GM18909 (cell line): ENCODE measurements at regions not wholly inside any gene's neighbourhood (a gene's known extent, or its start where the extent isn't known, plus 50 kb on each side); places are given as distances from the start of the nearest gene placed in this dataset.

ENCODE experiments used
- ATAC-seq: cut with Tn5 transposase; IDR thresholded peaks from one replicate; pipeline ENCODE4 v1.9.1; 2021; ENCODE audit warnings: mild to moderate bottlenecking; ENCODE audit not compliant: unreplicated experiment, poor library complexity

DNA sequence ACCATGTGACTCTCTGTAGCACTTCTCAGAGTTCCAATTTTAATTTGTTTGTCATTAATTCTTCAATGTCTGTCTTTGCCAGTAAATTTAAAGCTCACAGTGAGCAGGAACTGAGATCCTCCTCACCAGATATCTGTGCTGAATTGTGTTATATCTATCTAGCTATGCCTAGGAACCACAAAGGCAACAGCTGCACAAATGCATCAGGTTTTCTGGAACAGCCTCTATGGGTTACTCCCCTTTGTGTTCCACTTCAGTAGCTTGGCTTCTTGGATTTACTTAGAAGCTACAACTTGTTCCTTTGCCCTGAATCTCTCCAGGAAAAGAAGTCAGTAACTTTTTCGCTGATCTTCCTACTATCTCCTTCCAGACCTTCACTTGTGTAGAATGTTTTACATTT, 1237.8 kb upstream of the ADGRL4 start:
- no peak for ATAC-seq

DNA sequence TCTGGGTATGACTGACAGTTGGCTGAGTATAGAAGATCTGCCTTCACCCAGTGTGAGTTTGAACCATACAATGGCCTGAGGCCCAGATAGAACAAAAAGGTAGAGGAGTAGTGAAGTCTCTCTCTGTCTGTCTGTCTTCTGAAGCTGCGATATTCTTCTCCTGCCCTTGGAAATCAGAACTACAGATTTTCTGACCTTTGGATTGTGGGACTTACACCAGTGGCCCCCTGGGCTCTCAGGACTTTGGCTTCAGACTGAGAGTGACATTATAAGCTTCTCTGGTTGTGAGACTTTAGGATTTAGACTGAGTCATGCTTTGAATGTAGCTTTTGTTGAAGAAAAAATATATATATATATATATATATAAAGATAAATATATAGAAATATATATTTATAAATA, 1235.0 kb upstream of the ADGRL4 start:
- ATAC-seq, result no peak

DNA sequence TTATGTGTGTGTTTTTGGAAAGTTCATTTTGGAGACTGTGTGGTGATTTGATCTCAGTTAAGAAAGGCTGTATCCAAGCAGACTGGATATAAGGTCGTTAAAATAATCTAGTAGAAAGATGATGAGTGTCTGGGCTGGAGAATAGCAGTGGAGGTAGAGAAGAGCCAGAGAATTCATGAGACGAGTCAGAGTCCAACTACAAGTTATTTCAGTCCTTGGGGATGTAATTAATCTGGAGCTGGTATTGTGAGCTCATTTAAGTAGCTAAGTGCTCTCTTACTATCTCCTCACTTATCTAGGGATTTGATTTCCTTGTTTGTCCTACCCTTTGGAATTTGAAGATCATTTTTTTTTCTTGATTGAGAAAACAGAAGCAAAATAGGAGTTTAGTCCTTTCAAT, 1219.0 kb upstream of the ADGRL4 start:
- no peak for ATAC-seq

DNA sequence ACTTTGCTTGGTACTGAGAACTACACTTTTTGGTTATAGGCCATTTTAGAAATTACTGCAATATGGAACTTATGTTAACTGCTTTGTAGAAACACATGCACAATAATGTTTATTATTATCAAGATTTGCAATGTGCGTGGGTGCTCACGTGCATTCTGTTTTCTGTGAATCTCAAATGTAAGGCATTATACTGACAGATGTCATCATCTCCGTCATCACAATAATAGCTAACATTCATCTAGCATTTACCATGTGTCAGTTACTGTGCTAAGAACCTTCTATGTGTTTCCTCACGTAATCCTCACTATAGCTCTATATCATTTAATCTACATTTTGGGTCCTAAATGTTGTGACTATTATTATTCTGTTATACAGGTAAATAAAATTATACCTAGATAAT, 1214.8 kb upstream of the ADGRL4 start:
- ATAC-seq, result no peak

DNA sequence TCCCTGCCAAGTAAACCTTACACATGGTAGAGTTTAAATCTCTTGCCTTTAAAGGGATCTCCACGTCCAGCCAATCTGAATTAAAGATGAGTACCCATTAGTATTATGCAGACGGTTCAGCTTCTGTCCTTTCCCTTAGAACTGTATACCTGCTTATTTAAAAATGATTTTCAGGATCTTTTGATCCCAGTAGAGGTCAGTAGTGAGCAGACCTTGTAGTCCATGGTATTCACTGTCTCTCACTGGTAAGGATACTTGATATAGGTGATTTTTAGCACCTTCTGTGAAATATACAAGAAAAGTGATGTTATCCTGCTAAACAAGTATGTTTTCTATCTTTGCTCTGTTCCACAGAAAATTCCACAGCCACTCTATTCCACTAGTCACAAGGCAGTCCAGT, 1211.6 kb upstream of the ADGRL4 start:
- peak; percentile 77 for ATAC-seq

DNA sequence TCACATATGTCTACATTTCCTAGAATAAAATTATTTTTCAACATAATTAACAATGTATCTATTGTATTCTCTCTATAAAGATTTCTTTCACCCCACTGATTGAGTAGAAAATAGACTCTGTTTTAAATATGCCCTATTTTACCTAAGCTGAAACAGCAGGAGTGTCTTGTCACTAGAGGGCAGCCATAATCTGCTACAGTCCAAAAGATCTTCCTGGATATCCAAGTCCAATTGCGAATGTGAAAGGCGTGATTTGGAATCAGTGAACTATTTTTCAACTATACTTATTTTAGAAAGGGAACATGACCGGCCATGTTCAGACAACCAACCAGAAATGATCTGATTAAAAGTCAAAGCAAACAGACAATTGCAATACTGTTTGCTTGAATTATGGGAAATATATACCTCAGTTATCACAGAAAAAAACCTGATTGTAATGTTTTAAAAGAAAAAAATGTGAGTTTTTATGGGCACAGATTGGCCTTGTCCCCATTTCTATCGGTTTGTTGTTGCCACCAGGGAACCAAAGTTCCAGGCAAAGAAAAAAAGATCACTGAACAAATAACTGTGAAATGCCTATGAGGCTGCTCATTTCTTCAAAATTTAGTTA, 1211.0 kb upstream of the ADGRL4 start:
- no peak for ATAC-seq

DNA sequence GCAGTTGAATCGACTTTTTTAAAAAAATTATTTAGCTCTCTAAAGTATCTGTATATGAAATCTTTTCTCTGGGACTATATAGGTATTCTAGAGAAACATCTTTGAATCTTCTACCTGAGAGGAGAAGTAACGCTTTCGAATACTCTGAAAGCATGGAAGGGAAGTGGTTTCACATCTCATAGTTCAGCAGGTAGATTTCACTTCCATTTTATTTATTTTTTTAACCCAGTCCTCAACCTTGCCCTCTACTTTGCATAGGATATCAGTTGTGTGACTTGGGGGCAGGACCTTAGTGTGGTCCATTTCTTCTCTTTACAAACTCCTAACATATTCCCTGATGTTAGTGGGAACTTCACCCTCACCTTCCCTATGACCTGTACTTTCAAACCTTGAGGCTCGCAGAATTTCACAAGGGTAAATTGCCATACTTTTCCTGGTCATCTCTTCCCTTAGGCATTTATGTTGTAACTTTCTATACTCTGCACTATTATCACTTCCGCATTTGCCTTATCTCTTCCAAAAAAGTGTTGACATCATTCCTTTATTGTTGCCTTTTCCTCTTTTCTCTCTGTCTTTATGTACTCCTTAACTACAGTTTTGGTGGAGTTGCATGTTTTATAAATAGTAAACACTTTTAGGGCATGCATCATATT, 1208.5 kb upstream of the ADGRL4 start:
- no peak for ATAC-seq

DNA sequence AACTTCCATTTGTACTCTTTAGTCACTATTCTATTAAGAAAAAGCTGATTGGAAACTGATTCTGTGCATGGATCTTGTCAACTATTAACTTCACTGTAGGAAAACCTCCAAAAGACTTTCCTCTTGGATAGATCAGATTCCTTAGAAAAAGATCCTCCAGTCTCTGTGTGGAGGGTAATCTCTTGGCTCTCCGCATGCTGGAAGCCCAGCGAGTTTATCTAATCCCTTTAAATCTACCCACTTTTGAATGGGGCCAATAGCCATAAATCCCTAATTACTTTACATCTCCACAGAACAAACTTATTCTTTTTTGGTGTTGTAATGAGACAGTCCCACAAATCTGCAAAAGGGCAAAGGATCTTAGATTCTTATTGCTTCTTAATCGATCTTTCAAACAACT, 1206.4 kb upstream of the ADGRL4 start:
- ATAC-seq, result no peak

GRCh38 chr1:80211691-80212380, 1205.3 kb upstream of the ADGRL4 start:
- ATAC-seq, result no peak

DNA sequence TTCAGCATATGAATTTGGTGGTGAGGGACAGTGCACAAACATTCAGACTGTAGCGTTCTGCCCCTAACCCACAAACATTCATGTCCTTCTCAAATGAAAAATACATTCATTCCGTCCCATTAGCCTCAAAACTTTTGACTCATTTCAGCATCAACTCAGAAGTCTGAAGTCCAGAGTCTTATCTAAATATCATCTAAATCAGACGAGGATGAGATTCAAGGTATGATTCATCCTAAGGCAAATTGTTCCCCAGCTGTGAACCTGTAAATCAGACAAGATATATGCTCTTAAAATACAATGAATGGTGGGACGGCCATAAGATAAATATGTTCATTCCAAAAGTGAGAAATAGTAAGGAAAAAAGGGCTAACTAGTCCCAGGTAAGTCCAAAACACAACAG, 1195.6 kb upstream of the ADGRL4 start:
- no peak for ATAC-seq

DNA sequence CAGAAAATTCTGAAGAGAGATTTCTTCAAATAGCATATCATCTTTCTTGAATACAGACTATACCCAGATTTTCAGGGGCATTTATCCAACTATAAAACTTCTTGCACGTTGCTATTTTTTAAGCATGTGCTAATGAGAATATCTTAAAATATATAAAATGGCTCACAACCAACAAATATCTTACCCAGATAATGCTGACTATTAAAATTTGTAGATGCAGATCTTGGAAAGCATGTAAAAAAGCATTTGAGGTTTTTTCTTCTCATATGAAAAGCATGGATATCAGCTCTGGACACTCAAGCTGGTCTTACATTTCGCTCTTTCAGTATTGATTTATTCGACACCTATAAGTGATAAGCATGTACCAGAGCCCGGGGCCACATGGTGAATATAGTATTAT, 1187.7 kb upstream of the ADGRL4 start:
- no peak for ATAC-seq

- no peak for ATAC-seq
Measured at GRCh38 chr1:80181418-80181817, 1174.9 kb upstream of the ADGRL4 start.

DNA sequence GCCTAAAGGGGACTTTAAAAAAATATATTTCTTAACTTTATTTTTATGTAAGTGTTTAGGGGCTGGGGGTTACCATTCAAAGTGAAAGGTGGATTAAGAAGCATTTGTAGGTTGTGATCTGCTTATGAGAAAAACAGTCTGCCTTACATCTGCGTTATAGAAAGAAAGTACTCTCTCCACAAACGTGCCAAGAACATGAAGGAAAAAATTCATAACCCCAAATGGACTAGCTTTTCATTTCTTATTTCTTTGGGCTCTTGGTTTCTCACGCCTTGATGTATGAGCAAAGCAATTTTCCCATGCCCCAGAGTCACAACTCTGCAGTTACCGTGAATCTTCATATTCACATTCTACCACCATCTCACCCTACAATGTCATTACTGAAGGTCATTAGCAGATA, 1165.1 kb upstream of the ADGRL4 start:
- no peak for ATAC-seq

DNA sequence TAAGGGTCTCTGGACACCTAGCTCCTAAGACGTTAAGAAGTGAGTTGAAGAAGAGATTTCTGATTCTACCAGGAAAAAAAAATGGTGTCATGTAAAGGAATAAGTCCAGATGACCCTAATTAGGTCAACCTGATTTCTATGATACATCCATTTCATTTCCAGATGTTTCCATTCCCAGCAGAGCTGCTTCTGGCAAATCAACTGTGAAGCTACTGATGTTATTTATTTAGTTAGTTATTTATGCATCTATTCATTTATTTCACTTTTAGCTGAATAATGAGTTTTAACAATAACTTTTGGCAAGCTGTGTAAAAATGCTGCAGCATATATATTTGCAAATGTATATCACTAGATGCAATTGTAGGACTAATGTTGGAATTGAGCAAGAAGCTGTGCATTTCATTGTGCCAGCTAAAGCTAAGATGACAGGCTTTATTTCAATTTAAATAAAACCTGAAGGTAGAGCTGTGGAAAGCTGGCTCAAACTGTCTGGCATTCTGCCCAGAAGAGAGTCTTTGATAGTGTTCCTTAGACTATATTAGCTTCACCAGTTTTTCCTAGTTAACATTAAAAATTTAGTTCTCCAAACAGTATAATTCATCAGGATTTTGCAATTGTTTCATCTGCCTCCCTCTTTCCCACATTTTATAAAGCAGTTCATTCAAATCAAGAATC, 1164.4 kb upstream of the ADGRL4 start:
- ATAC-seq, result no peak

DNA sequence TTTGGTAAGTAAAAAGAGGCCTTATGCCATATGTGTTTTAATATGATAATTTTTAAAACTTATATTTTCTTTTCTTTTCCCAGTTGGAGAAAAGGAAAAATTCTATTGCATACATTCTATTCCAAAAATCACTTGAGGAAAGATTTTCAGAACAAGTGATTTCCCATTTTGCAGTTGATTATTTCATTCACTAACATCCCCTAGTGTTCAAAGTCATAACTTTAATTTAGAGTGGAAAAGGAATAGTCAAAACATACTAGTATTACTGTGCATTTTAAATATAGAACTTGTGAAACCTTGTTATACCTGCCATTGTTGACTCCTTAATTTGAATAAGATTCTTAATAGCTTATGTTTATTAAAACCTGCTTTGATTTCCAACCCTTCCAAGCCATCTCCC, 1157.6 kb upstream of the ADGRL4 start:
- ATAC-seq, result no peak

DNA sequence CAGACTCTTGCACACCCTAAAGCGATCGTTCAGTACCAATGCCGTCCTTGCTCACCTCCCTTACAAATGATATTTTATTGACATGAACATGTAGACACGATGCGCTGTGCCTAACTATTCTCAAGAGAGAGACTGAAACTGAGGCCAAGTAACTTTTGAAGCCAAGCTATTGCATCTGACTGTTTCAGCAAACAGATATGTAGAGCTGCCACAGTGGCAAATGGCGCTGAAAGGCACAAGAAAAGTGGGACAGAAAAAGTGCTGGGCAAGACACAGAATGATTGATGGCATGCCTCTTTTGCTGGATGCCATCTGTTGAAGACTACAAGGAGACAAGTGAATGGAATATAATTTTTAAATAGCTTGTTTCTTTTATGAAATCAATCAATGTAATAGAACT, 1157.2 kb upstream of the ADGRL4 start:
- no peak for ATAC-seq

GRCh38 chr1:80158771-80159170, 1152.2 kb upstream of the ADGRL4 start:
- no peak for ATAC-seq

DNA sequence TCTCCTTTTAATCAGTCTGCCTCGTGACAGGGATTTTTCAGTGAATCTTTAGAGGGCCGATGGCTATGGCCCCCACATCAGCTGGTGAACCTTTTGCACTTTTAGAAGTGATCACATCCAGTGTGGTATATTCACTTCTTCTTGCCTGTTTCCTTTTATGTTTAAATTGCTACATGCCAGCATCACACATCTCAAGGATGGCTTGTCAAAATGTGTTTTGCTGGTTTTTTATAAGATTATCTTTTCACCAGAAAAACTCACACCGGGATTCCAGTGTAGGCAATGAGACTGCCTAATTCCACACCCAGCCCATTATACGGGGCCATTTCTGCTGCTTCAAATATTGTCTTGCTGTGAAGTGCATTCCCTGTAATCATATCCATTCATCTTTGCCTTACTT, 1151.7 kb upstream of the ADGRL4 start:
- ATAC-seq, result no peak

- ATAC-seq, result no peak
Measured at GRCh38 chr1:80155371-80155770, 1148.8 kb upstream of the ADGRL4 start.

DNA sequence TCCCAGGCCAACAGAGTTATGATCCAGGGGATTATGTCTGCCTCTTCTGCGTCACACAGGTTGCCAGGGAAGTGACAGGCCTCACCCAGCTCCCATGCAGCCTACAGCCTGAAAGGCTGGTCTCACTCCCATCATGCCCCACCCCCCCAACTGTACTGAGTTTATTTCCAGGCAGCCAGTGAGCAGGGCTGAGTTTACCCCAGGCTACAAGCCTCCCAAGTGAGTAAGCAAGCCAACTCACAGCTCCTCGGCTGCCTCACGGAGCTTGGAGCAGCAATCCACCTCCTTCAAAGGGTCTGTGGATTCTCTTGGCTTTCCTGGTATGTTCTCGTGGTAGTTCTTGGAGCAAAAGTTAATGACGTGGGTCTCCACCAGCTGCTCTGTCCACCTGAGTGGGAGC, 1147.6 kb upstream of the ADGRL4 start:
- no peak for ATAC-seq

GRCh38 chr1:80153762-80154161, 1147.2 kb upstream of the ADGRL4 start:
- ATAC-seq, result no peak
